ENCODE measurements at regions not wholly inside any gene's neighbourhood (a gene's known extent, or its start where the extent isn't known, plus 50 kb on each side); places are given as distances from the start of the nearest gene placed in this dataset.

GRCh38 chr10:61318429-61318828, 134.8 kb downstream of the TMEM26 start:
- DNase-seq (ENCODE audit: low spot score) = no peak

DNA sequence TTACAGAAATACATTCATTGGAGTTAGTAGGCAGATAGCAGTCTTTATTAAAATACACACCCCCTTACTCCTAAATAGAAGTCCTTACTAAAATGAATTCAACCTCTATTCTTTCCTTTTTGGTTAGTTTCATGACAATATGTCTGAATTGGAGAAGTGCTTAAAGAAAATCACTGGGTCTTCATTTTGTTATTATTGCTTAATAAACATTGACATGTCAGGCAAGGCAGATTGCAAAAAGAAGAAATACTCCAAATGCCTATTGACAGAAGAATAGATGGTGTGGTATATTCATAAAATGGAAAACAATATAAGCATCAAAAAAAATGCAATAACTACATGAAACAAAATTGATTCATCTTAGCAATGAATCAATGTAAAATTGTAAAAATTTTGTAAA, 135.5 kb downstream of the TMEM26 start:
- DNase-seq (ENCODE audit: low spot score) = no peak

DNA sequence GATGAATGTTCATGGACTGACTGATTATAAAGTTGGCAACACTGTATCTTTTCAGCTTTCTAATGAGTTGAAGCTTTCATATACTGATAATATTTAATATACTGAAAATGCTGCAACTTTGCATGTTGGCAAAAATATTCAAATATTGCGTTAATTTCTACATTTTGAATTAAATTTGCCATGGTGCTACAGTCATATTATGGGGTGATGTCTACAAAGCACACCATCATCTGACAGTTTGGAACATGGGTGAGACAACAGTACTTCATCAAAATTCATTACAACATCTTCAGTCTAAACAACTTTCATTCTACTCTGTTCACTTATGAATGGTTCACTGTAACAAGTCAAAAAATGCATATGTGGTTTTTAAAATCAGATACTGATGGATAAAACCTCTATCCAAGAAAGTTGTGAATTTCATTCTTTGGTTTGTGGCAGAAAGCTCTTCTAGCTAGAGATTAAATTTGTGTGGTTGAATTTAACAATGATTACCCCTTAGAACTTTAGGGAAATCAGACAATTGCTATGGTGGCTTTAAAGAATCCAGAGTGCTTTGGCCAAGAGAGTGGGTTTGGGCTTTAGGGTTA, 136.4 kb downstream of the TMEM26 start:
- DNase-seq (ENCODE audit: low spot score) = no peak

- DNase-seq (ENCODE audit: low spot score) = no peak
These were observed 138.9 kb downstream of the TMEM26 start for GRCh38 chr10:61314273-61314672.

DNA sequence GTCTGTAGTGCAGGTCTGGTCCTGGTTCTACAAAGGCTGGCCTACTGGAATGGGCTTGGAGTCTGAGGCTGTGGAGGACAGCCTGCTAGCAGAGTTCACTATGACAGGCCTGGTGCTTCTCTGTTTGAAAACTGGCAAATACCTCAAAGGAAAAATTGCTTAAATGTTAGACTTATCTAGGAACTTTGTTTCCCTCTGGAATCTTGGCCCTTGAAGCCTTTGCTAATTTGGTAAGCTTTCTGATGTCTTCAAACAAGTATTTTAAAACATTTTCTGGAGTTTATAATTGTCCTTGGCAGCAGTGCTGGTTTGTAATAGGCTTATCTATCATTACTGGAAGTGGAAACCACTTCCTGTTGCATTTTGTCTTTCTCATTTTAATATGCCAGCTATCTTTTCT, 139.7 kb downstream of the TMEM26 start:
- no peak for DNase-seq (ENCODE audit: low spot score)

- no peak for DNase-seq (ENCODE audit: low spot score)
These were observed 148.4 kb downstream of the TMEM26 start for GRCh38 chr10:61304746-61305145.

DNA sequence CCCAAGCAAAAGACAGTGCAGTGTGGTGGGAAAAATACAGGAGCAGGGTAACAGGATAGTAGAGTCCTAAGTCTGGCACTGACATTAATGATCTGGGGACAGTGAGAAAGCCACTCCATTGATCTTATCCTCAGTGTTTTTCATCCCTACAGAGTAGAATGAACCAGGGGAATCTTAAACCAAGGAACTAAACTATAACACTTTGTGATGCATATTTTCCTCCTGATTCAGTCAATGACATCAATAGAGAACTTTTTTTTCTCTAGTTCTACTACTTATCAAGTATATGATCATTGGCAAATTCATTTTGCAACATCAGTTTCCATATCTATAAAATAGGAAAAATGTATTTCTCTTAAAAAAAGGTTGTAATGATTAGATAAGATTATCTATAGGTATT, 151.1 kb downstream of the TMEM26 start:
- DNase-seq (ENCODE audit: low spot score) = no peak

DNA sequence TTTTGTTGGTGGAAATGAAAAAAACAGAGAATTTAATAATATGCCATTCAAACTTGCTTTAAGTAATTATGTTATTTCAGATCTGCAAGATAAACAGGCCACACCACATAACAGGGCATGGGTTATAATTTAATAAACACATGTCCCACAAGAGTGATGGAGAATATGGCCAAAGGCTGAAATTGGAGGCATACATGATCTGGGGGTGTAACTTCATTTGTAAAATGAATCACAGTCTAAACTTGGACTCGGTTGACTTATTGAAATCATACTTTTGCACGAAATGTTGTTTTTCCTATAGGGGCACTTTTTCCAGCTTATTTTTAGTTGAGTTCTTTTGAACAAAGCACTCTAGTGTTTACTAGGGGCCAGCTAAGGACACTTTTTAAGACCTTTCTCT, 151.6 kb downstream of the TMEM26 start:
- no peak for DNase-seq (ENCODE audit: low spot score)

DNA sequence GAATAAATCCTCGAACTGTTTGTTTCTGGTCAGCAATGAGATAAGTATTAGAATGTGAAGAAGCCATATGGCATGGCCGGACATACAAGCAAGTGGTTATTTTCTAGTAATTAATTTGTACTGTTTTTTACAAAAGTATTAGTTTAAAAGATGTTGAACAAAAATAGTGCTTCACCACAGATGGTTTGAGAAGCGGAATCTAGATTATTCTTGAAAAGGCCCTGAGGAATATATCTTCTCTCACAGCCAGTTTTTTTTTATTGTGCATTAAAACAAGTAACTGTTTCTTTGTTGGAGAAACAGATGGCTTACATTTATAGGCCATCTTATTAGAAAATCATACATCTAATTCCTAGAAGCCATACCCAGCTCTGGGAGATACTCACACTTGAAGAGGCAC, 153.3 kb downstream of the TMEM26 start:
- no peak for DNase-seq (ENCODE audit: low spot score)

GRCh38 chr10:61299156-61299555, 154.0 kb downstream of the TMEM26 start:
- DNase-seq (ENCODE audit: low spot score) = no peak

GRCh38 chr10:61298194-61298593, 155.0 kb downstream of the TMEM26 start:
- DNase-seq (ENCODE audit: low spot score) = no peak

DNA sequence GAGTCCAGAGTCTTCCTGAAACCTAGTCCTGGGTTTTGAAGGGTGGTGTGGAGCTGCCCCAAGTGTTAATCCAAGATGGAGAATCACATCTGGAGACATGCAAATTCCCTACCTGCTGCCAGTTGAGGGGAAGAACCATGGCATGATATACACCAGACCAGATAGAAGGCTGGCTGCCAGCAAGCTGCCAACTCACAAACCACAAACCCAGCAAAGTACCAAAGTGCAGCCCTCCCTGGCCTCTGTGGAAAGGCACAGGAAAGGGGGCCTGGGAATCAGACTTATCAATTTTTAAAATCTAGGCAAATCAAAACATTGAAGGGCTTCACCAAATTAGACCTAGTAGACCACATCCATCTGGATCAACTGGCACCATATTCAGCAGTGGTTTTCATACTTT, 157.0 kb downstream of the TMEM26 start:
- no peak for DNase-seq (ENCODE audit: low spot score)

- DNase-seq (ENCODE audit: low spot score) = no peak
These were observed 159.1 kb downstream of the TMEM26 start for GRCh38 chr10:61294131-61294530.

DNA sequence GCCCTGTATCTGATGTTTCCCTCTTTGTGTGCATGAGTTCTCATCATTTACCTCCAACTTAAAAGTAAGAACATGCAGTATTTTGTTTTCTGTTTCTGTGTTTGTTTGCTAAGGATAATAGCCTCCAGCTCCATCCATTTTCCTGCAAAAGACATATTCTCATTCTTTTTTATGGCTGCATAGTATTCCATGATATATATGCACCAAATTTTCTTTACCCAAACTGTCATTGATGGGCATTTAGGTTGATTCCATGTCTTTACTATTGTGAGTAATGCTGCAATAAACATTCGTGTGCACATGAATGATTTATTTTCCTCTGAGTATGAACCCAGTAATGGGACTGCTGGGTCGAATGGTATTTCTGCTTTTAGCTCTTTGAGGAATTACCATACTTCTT, 163.4 kb downstream of the TMEM26 start:
- no peak for DNase-seq (ENCODE audit: low spot score)

GRCh38 chr10:61286686-61287085, 166.5 kb downstream of the TMEM26 start:
- no peak for DNase-seq (ENCODE audit: low spot score)

GRCh38 chr10:61285749-61286148, 167.4 kb downstream of the TMEM26 start:
- DNase-seq (ENCODE audit: low spot score) = no peak

GRCh38 chr10:61284222-61284890, 168.8 kb downstream of the TMEM26 start:
- no peak for DNase-seq (ENCODE audit: low spot score)

DNA sequence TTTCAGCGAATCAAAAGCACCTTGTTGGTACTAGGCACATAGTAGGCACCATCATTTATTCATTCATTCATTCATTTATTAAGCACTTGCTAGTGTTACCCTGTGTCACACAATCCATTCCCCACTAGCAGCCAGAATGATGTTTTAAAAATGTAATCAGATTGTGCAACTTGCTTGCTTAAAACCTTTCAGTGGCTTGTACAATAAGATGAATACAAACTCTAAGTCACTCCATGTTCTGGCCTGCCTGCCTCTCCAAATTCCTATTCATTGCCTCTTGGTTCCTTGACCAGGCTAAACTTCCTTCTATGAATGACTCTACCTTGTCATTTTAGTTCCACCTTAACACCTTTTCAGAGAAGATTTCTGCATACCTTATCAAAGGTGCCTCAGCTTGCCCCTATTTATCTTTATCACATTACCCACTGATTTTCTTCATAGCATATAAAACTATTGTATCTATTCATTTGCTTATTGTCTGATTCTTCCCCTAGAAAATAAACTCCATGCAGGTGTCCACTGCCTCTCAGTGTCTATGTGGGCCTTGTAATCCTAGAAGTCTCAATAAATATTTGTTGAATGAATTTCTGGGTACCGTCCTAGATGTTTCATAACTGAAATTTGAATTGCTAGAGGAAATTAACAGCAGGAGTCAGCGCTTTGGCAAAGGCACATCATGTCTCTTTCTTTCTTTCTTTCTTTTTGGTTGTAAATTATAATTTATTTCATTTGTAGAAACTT, 169.5 kb downstream of the TMEM26 start:
- no peak for DNase-seq (ENCODE audit: low spot score)

- no peak for DNase-seq (ENCODE audit: low spot score)
These were observed 170.1 kb downstream of the TMEM26 start for GRCh38 chr10:61283066-61283465.

GRCh38 chr10:61280303-61280702, 172.9 kb downstream of the TMEM26 start:
- DNase-seq (ENCODE audit: low spot score) = no peak

DNA sequence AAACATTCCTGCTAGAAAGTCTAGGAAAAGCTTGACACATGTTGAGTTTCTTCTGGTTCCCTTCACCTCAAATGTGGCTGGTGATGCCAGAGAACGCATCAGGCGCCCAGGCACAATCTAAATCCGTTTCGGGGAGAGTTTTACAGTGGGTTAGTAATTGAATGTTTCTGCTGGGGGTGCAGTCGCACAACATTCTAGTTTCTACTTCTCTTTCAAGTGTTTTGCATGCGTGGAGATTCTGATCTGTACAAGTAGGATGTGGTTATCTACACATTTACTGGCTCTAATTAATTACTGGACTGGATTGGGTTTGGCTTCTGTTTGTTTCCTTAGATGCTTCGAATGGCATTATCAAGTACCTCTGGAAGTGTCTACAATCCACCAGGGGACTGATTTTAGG, 173.8 kb downstream of the TMEM26 start:
- DNase-seq (ENCODE audit: low spot score) = no peak

DNA sequence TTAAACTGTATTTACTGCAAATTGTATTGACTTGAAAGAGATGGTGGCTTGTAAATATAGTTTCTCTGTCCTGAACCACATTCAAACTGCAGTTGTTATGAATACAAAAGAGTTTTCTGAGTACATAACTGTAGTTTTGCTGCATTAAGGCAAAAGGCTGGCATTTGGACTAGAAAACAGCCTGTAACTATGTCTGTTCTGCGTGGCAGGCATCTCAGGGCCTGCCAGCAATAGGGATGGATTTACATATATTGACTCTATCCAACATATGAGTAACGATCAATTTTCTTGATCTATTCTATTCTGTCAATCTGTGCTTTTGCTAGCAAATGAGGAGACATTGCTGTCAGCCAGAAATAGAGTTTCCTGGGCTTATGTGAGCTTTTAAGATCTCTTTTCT, 174.6 kb downstream of the TMEM26 start:
- DNase-seq (ENCODE audit: low spot score) = no peak

DNA sequence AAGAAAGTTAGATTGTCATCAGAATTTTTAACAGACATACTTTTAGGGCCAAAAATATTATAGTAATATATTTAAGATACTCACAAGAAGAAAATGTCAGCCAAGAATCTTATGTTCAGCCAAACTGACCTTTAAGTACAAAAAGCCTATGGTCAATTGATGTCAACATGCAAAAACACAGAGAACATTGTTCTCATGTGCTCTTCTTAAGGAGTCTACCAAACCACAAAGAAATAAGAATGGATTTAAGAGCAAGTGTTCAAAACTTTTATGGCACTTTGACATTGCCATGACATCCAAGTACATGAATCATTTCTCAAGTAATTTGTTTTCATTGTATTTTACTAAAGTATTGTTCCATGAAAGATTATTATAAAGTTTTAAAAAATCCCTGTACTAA, 180.4 kb downstream of the TMEM26 start:
- DNase-seq (ENCODE audit: low spot score) = no peak
